Right lobe of liver (tissue), 6 donors: ENCODE measurements at regions not wholly inside any gene's neighbourhood (a gene's known extent, or its start where the extent isn't known, plus 50 kb on each side); places are given as distances from the start of the nearest gene placed in this dataset.
A peak's percentile ranks its signal among the peaks of the same experiment; 100 is the strongest.

Experiments
- ATAC-seq, 4 donors: fragments of 200-7000 bp; cut with Tn5 transposase; one replicate each; pipeline ENCODE4 v1.9.1; 2020; ENCODE audit warnings: mild to moderate bottlenecking in 4 of 4, moderate library complexity in 4 of 4
- DNase-seq, 3 donors: peaks; one replicate each; pipeline ENCODE4 v3.0.0-alpha.2; 2020
- H3K27ac ChIP-seq, 3 donors: fragments of 200-600 bp; one replicate each; pipeline ENCODE4 v1.8.0; 2022
- H3K27me3 ChIP-seq, 2 donors: fragments of 200-600 bp; one replicate each; pipeline ENCODE4 v1.8.0; 2022
- H3K36me3 ChIP-seq, 4 donors: fragments of 200-600 bp; sonication (generic) in 1 of 4; one replicate each; pipeline versions ENCODE4 v1.5.1 to v1.8.0; 2017 to 2022; ENCODE audit warnings: control low read depth in 1 of 4
- H3K4me1 ChIP-seq, 4 donors: fragments of 200-600 bp; sonication (generic) in 1 of 4; one replicate each; pipeline versions ENCODE4 v1.5.1 to v1.8.0; 2017 to 2022; ENCODE audit warnings: control low read depth in 1 of 4
- H3K4me3 ChIP-seq, 3 donors: fragments of 200-600 bp; one replicate each; pipeline ENCODE4 v1.8.0; 2022
- H3K9me3 ChIP-seq, 4 donors: fragments of 200-600 bp; sonication (generic) in 1 of 4; one replicate each; pipeline versions ENCODE4 v1.5.1 to v1.8.0; 2017 to 2022; ENCODE audit warnings: control low read depth in 1 of 4
- POLR2A ChIP-seq: fragments of 450-650 bp; IDR thresholded peaks from one replicate; pipeline ENCODE4 v1.6.1; 2017; ENCODE audit warnings: antibody characterized with exemption, mild to moderate bottlenecking
- WGBS: methylation state at CpG from one replicate; pipeline ENCODE4 v1.1.6; 2018; ENCODE audit warnings: low coverage, low lambda C conversion rate; ENCODE audit not compliant: insufficient coverage; ENCODE audit errors: missing lambda C conversion rate; 5-methylcytosine and 5-hydroxymethylcytosine counted together
- intact Hi-C, 2 donors: fragments of 100-400 bp; cut with DNase I; formaldehyde crosslinking; loops; one replicate each; pipeline versions ENCODE4 v1.11.2 to v1.14.1; 2022
- TF ChIP-seq, protein P1 (sequence below), 4 donors: fragments of 200-600 bp in 3 of 4; fragments of 450-650 bp in 1 of 4; IDR thresholded peaks; one replicate each; pipeline versions ENCODE4 v1.5.1 to v1.8.0; 2016 to 2022; ENCODE audit warnings: antibody characterized with exemption in 4 of 4, mild to moderate bottlenecking in 2 of 4
- donor health status: DM: no; HTN: yes; CAD: no.
- donor health status: DM: no; HTN: no; CAD: no.
- donor health status: DM: no; HTN: no; CAD: no.
- donor health status: DM: no; HTN: yes; CAD: no.
- donor health status: DM: no; HTN: yes; CAD: no.

DNA sequence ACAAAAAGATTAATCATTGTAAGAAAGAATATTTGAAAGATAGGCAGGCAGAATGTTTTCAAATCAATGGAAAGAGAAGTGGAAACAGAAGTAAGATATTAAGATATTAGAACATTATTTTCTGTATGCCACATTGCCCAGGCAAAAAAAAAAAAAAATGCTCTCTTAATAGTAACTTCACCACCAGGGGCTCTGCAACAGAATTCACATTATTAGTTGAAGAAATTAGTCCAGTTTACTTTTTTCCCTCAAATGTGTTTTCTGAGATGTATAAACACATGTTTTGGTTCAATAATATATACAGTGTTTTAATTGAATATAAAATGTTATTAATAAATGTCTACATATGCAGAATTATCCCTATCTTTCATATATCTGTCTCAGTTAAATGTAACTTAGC lies 78.0 kb upstream of the ADAD1 start:
- TF ChIP-seq POLR2A = no peak
- H3K36me3 ChIP-seq = peaks cover 0 to 21% (median 0%) of the 10 kb centered on the region in 4 donors
- ATAC-seq (no peak), DNase-seq (no peak)
- H3K9me3 ChIP-seq = no peaks in the 10 kb centered on the region
- intact Hi-C loops = no loop called here
- no peaks in the 10 kb centered on the region for H3K27me3 ChIP-seq
- no peaks in the 10 kb centered on the region for H3K4me1 ChIP-seq
- no peak overlapping the region for H3K27ac ChIP-seq
- no peak overlapping the region for H3K4me3 ChIP-seq

DNA sequence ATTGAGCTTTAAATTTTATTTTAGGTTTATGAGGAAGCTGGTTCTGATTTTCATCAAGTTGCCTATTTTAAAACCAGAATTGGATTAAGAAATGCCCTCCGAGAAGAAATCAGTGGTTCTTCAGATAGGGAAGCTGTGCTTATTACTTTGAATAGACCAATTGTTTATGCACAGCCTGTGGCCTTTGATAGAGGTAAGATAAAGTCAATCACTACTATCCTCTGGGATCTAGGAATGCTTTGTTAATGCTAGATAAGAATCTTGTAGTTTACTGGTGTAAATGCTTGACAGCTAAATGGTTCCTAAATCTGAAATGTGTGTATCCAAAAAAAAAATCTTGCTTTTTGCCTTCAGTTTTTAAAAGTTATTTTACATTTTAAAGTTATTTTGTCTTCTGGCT lies 73.0 kb upstream of the ADAD1 start:
- ATAC-seq (no peak), DNase-seq (no peak)
- no peaks in the 10 kb centered on the region for H3K27me3 ChIP-seq
- no peaks in the 10 kb centered on the region for H3K4me1 ChIP-seq
- H3K36me3 ChIP-seq = peaks cover 0 to 39% (median 0%) of the 10 kb centered on the region in 4 donors
- intact Hi-C loops = no loop called here
- WGBS = 85% methylated on average over 1 of the region's 1 CpG
- H3K9me3 ChIP-seq = no peaks in the 10 kb centered on the region
- TF ChIP-seq, protein P1, sequence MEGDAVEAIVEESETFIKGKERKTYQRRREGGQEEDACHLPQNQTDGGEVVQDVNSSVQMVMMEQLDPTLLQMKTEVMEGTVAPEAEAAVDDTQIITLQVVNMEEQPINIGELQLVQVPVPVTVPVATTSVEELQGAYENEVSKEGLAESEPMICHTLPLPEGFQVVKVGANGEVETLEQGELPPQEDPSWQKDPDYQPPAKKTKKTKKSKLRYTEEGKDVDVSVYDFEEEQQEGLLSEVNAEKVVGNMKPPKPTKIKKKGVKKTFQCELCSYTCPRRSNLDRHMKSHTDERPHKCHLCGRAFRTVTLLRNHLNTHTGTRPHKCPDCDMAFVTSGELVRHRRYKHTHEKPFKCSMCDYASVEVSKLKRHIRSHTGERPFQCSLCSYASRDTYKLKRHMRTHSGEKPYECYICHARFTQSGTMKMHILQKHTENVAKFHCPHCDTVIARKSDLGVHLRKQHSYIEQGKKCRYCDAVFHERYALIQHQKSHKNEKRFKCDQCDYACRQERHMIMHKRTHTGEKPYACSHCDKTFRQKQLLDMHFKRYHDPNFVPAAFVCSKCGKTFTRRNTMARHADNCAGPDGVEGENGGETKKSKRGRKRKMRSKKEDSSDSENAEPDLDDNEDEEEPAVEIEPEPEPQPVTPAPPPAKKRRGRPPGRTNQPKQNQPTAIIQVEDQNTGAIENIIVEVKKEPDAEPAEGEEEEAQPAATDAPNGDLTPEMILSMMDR (IDR thresholded peaks at IDR 0.05) = no peak
- no peak for TF ChIP-seq POLR2A
- H3K27ac ChIP-seq = no peak overlapping the region
- no peak overlapping the region for H3K4me3 ChIP-seq

DNA sequence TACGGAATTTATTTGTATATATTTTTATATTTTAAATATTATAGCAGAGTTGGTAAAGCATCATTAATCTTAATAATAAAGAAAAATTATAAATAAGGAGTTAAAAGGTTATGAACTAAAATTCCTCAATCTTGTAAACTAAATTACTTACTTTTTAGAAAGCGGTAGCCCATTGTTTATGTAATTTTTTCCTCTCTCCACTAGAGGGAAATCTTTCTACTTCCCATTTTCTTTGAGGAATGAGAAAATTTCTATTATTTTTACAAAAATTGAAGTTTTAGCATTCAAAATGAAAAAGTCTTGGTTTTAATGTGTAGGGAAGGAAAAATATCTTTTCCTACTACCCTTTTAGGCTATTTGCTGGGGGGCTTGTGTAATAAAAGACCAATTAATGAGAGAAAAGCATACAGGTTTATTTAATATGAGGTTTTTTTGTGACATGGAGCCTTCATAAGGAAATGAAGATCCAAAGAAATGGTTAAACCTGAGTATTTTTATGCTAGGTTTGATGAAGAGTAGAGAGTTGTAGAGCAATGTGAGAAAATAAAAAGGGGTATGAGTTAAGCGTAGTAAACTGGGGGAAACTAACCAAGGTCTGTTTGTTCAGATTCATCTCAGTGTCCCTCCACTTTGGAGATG lies 68.7 kb upstream of the ADAD1 start:
- Histone ChIP-seq H3K27ac (no peak overlapping the region), H3K9me3 (no peaks in the 10 kb centered on the region), H3K36me3 (peaks cover 0 to 31% (median 0%) of the 10 kb centered on the region in 4 donors), H3K4me1 (no peaks in the 10 kb centered on the region), H3K27me3 (no peaks in the 10 kb centered on the region), H3K4me3 (no peak overlapping the region)
- intact Hi-C loops = no loop called here
- WGBS = 78% methylated on average over 3 of the region's 3 CpGs
- TF ChIP-seq POLR2A = no peak
- TF ChIP-seq, protein P1 (IDR thresholded peaks at IDR 0.05) = peak; percentile 16 to 54 (median 42)
- DNase-seq (no peak), ATAC-seq (no peak)

DNA sequence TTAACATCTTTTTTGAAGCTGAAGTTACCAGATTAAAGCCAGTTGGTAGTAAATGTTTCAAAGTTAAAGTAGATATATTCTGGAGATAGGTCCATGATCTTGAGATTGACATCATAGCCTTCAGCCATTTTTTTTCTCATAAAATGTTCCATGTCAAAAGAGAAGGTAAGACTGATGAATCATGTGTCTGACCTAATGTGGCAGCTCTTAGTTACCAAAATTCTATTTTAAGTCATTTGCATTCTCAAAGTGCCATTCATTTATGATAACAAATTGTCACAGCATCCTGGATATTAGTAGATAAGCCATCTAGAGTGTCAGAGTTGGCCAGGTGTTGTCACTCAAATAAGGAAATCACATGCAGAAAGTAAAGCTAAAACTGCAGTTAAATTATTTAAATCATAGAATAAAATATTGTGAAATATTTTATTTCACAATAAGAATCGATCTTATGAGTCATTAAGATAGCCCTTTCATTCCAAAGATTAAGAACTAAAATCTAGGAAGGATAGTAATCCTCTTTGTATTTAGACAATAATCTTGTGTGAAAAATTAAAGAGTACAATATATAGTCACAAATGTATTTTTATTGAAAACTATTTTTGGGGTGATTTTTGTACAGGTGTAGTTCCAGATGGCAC lies 65.7 kb upstream of the ADAD1 start:
- no peak overlapping the region for H3K27ac ChIP-seq
- H3K9me3 ChIP-seq = no peaks in the 10 kb centered on the region
- intact Hi-C loops = no loop called here
- no peaks in the 10 kb centered on the region for H3K27me3 ChIP-seq
- no peak overlapping the region for H3K4me3 ChIP-seq
- TF ChIP-seq, protein P1 (IDR thresholded peaks at IDR 0.05) = no peak
- no peak for TF ChIP-seq POLR2A
- 61% methylated on average over 1 of the region's 1 CpG for WGBS
- DNase-seq (no peak), ATAC-seq (no peak)
- H3K4me1 ChIP-seq = no peaks in the 10 kb centered on the region
- peaks cover 0 to 33% (median 4%) of the 10 kb centered on the region in 4 donors for H3K36me3 ChIP-seq

DNA sequence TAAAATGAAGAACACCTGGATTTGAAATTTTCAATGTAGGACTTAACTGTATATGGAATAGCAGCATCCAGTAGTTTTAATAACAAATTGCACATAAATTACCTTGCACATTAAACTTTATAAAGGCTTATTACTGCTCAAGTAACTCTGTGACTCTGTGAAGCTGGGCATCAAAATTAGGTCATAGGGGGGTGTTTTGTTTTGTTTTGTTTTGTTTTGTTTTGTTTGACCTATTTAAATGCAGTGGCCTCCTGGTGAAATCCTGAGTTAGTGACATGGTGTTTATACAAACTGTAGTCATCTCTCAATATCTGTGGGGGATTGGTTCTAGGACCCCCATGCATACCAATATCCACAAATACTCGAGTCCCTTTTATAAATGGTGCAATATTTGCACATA lies 51.9 kb upstream of the ADAD1 start:
- H3K36me3 ChIP-seq = peaks cover 0 to 13% (median 0%) of the 10 kb centered on the region in 4 donors
- intact Hi-C loops = no loop called here
- ATAC-seq (no peak), DNase-seq (no peak)
- H3K27ac ChIP-seq = no peak overlapping the region
- no peaks in the 10 kb centered on the region for H3K9me3 ChIP-seq
- no peak for TF ChIP-seq POLR2A
- TF ChIP-seq, protein P1 (IDR thresholded peaks at IDR 0.05) = no peak
- no peaks in the 10 kb centered on the region for H3K4me1 ChIP-seq
- no peak overlapping the region for H3K4me3 ChIP-seq
- H3K27me3 ChIP-seq = no peaks in the 10 kb centered on the region
- 89% methylated on average over 1 of the region's 1 CpG for WGBS
